H9 (cell line): ENCODE measurements at regions not wholly inside any gene's neighbourhood (a gene's known extent, or its start where the extent isn't known, plus 50 kb on each side); places are given as distances from the start of the nearest gene placed in this dataset.

Source experiments
- DNase-seq: peaks from one replicate; pipeline ENCODE4 v3.0.0-alpha.2; 2017
- H2AFZ ChIP-seq: one replicate; pipeline ENCODE4 v1.6.1; 2013; ENCODE audit warnings: mild to moderate bottlenecking, low read length, control low read depth, moderate library complexity
- H2AK5ac ChIP-seq: 2 replicates; pipeline ENCODE4 v1.6.1; 2013; ENCODE audit warnings: low read length, control low read depth, mixed read lengths; ENCODE audit not compliant: insufficient read length
- H2BK120ac ChIP-seq: one replicate; pipeline ENCODE4 v1.6.1; 2013; ENCODE audit warnings: low read depth, mild to moderate bottlenecking, low read length, control low read depth, inconsistent platforms; ENCODE audit not compliant: poor library complexity, severe bottlenecking
- H2BK12ac ChIP-seq: 2 replicates; pipeline ENCODE4 v1.6.1; 2013; ENCODE audit warnings: low read length, control low read depth, mixed read lengths, low read depth; ENCODE audit not compliant: insufficient read length
- H2BK15ac ChIP-seq: 2 replicates; pipeline ENCODE4 v1.6.1; 2013; ENCODE audit warnings: low read depth, low read length, control low read depth
- H2BK20ac ChIP-seq: one replicate; pipeline ENCODE4 v1.6.1; 2013; ENCODE audit warnings: low read depth, mild to moderate bottlenecking, low read length, control low read depth, inconsistent platforms; ENCODE audit not compliant: poor library complexity, severe bottlenecking
- H2BK5ac ChIP-seq: 2 replicates; pipeline ENCODE4 v1.6.1; 2013; ENCODE audit warnings: low read length, control low read depth, mixed read lengths; ENCODE audit not compliant: insufficient read length
- H3K14ac ChIP-seq: 2 replicates; pipeline ENCODE4 v1.6.1; 2013; ENCODE audit warnings: low read length, control low read depth; ENCODE audit not compliant: insufficient read depth
- H3K18ac ChIP-seq: 2 replicates; pipeline ENCODE4 v1.6.1; 2013; ENCODE audit warnings: low read depth, mild to moderate bottlenecking, mixed read lengths, low read length, control low read depth; ENCODE audit not compliant: insufficient read length
- H3K23ac ChIP-seq: 2 replicates; pipeline ENCODE4 v1.6.1; 2013; ENCODE audit warnings: low read length, control low read depth, mixed read lengths, low read depth; ENCODE audit not compliant: insufficient read length
- H3K23me2 ChIP-seq: 2 replicates; pipeline ENCODE4 v1.6.1; 2013; ENCODE audit warnings: low read depth, mild to moderate bottlenecking, mixed read lengths, low read length, control low read depth; ENCODE audit not compliant: insufficient read length, poor library complexity, severe bottlenecking
- H3K27ac ChIP-seq: 2 replicates; pipeline ENCODE4 v1.5.1; 2013; ENCODE audit warnings: low read length, control low read depth, mixed read lengths, low read depth; ENCODE audit not compliant: insufficient read length
- H3K27me3 ChIP-seq: 2 replicates; pipeline ENCODE4 v1.6.1; 2013; ENCODE audit warnings: low read length, control low read depth, inconsistent platforms; ENCODE audit not compliant: insufficient read depth
- H3K4ac ChIP-seq: 2 replicates; pipeline ENCODE4 v1.6.1; 2013; ENCODE audit warnings: low read depth, mild to moderate bottlenecking, control low read depth, inconsistent platforms, low read length, moderate library complexity
- H3K4me1 ChIP-seq: 2 replicates; pipeline ENCODE4 v1.6.1; 2013; ENCODE audit warnings: low read length, control low read depth, inconsistent platforms; ENCODE audit not compliant: insufficient read depth
- H3K4me2 ChIP-seq: 2 replicates; pipeline ENCODE4 v1.6.1; 2013; ENCODE audit warnings: low read length, control low read depth, mixed read lengths; ENCODE audit not compliant: insufficient read length, insufficient read depth
- H3K56ac ChIP-seq: 2 replicates; pipeline ENCODE4 v1.6.1; 2013; ENCODE audit warnings: low read depth, mild to moderate bottlenecking, mixed read lengths, low read length, control low read depth; ENCODE audit not compliant: insufficient read length
- H3K79me1 ChIP-seq: 2 replicates; pipeline ENCODE4 v1.6.1; 2013; ENCODE audit warnings: low read depth, mild to moderate bottlenecking, moderate library complexity, low read length, control low read depth, inconsistent platforms; ENCODE audit not compliant: insufficient read depth, poor library complexity, severe bottlenecking
- H3K79me2 ChIP-seq: 2 replicates; pipeline ENCODE4 v1.6.1; 2013; ENCODE audit warnings: low read length, control low read depth, inconsistent platforms; ENCODE audit not compliant: insufficient read depth
- H3K9ac ChIP-seq: 2 replicates; pipeline ENCODE4 v1.6.1; 2013; ENCODE audit warnings: low read length, control low read depth, mixed read lengths; ENCODE audit not compliant: insufficient read length; ENCODE audit errors: extremely low read depth
- H3K9me3 ChIP-seq: one replicate; pipeline ENCODE4 v1.6.1; 2013; ENCODE audit warnings: low read depth, low read length, inconsistent platforms; ENCODE audit not compliant: control insufficient read depth
- H3T11ph ChIP-seq: one replicate; pipeline ENCODE4 v1.6.1; 2013; ENCODE audit warnings: mild to moderate bottlenecking, low read length, control low read depth, inconsistent platforms
- H4K20me1 ChIP-seq: one replicate; pipeline ENCODE4 v1.6.1; 2013; ENCODE audit not compliant: control insufficient read depth, insufficient read length, insufficient read depth
- H4K5ac ChIP-seq: 2 replicates; pipeline ENCODE4 v1.6.1; 2013; ENCODE audit warnings: low read depth, mild to moderate bottlenecking, mixed read lengths, low read length, control low read depth; ENCODE audit not compliant: insufficient read length
- H4K8ac ChIP-seq: replicated peaks from 2 replicates; pipeline ENCODE4 v1.6.1; 2013; ENCODE audit warnings: low read length, control low read depth, mixed read lengths, low read depth; ENCODE audit not compliant: insufficient read length
- H4K91ac ChIP-seq: 2 replicates; pipeline ENCODE4 v1.6.1; 2013; ENCODE audit warnings: low read depth, mild to moderate bottlenecking, moderate library complexity, mixed read lengths, low read length, control low read depth; ENCODE audit not compliant: insufficient read length
- H3K27ac Mint-ChIP-seq, 3 experiments: 2 replicates in 2 of 3; 3 replicates in 1 of 3; pipeline ENCODE4 v1.8.0; 2020 to 2021; ENCODE audit warnings: mixed read lengths in 3 of 3, mild to moderate bottlenecking in 1 of 3, moderate library complexity in 1 of 3
- H3K27me3 Mint-ChIP-seq: 2 replicates; pipeline ENCODE4 v1.8.0; 2021; ENCODE audit warnings: low read depth, mild to moderate bottlenecking, moderate library complexity, mixed read lengths
- H3K36me3 Mint-ChIP-seq, 3 experiments: 2 replicates in 2 of 3; 3 replicates in 1 of 3; pipeline ENCODE4 v1.8.0; 2020 to 2021; ENCODE audit warnings: low read depth in 3 of 3, mixed read lengths in 3 of 3; ENCODE audit not compliant: insufficient read depth in 1 of 3
- H3K4me1 Mint-ChIP-seq, 2 experiments: 2 replicates each; pipeline ENCODE4 v1.8.0; 2020; ENCODE audit warnings: mixed read lengths in 2 of 2
- H3K4me3 Mint-ChIP-seq, 2 experiments: 2 replicates in 1 of 2; 3 replicates in 1 of 2; pipeline ENCODE4 v1.8.0; 2020 to 2021; ENCODE audit warnings: mild to moderate bottlenecking in 2 of 2, mixed read lengths in 2 of 2, moderate library complexity in 1 of 2
- H3K9me3 Mint-ChIP-seq, 2 experiments: 2 replicates in 1 of 2; 3 replicates in 1 of 2; pipeline ENCODE4 v1.8.0; 2020; ENCODE audit warnings: mild to moderate bottlenecking in 2 of 2, mixed read lengths in 2 of 2, moderate library complexity in 1 of 2
- TF ChIP-seq, protein P1 (sequence below): fragments of 200-600 bp; sonication (generic); conservative IDR thresholded peaks from 3 replicates; pipeline ENCODE4 v1.8.0; 2021; ENCODE audit warnings: antibody characterized with exemption, mild to moderate bottlenecking

DNA sequence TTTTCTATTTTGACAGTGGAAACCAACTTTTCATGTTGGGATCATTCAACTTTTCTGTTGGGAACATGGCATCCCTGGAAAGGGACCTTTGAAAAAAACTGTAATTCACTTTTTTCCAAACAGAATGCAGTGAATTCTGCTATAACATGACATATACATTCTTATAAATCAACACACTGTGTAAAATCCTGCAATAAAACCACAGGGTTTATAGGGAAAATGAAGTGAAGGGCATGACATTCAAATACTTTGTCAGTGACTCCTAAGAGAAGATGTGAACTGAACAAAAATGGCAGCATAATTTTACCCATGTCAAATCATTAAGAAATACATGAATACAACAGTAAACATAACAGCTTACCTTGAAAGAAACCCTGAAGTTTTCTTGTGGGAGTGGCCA is 264.5 kb upstream of the ANKRD50 start:
- H4K5ac ChIP-seq, result no peak overlapping the region
- no peak overlapping the region for H2BK5ac ChIP-seq
- no peaks in the 10 kb centered on the region for H3K4me1 ChIP-seq
- no peak overlapping the region for H4K8ac ChIP-seq
- no peaks in the 10 kb centered on the region for H4K20me1 ChIP-seq
- H2BK120ac ChIP-seq, result no peak overlapping the region
- no peaks in the 10 kb centered on the region for H3K79me2 ChIP-seq
- no peak overlapping the region for H3K56ac ChIP-seq
- H3K27ac ChIP-seq, result no peak overlapping the region
- no peak overlapping the region for H3K14ac ChIP-seq
- no peak overlapping the region for H3K9ac ChIP-seq
- no peak overlapping the region for H3K27ac Mint-ChIP-seq
- no peak overlapping the region for H3K4me3 Mint-ChIP-seq
- no peak overlapping the region for H3T11ph ChIP-seq
- DNase-seq, result no peak
- H3K79me1 ChIP-seq, result no peaks in the 10 kb centered on the region
- H3K18ac ChIP-seq, result no peak overlapping the region
- no peak overlapping the region for H3K4ac ChIP-seq
- H3K27me3 ChIP-seq, result no peaks in the 10 kb centered on the region
- no peak overlapping the region for H2AFZ ChIP-seq
- no peak overlapping the region for H2AK5ac ChIP-seq
- no peak overlapping the region for H3K23ac ChIP-seq
- H2BK15ac ChIP-seq, result no peak overlapping the region
- H2BK20ac ChIP-seq, result no peak overlapping the region
- H3K9me3 Mint-ChIP-seq, result no peaks in the 10 kb centered on the region
- H3K9me3 ChIP-seq, result no peaks in the 10 kb centered on the region
- no peak overlapping the region for H4K91ac ChIP-seq
- no peak overlapping the region for H3K4me2 ChIP-seq
- no peaks in the 10 kb centered on the region for H3K36me3 Mint-ChIP-seq
- peaks cover 4% of the 10 kb centered on the region in 2 experiments for H3K4me1 Mint-ChIP-seq
- H3K23me2 ChIP-seq, result no peaks in the 10 kb centered on the region
- no peaks in the 10 kb centered on the region for H3K27me3 Mint-ChIP-seq
- H2BK12ac ChIP-seq, result no peak overlapping the region
- TF ChIP-seq, protein P1, sequence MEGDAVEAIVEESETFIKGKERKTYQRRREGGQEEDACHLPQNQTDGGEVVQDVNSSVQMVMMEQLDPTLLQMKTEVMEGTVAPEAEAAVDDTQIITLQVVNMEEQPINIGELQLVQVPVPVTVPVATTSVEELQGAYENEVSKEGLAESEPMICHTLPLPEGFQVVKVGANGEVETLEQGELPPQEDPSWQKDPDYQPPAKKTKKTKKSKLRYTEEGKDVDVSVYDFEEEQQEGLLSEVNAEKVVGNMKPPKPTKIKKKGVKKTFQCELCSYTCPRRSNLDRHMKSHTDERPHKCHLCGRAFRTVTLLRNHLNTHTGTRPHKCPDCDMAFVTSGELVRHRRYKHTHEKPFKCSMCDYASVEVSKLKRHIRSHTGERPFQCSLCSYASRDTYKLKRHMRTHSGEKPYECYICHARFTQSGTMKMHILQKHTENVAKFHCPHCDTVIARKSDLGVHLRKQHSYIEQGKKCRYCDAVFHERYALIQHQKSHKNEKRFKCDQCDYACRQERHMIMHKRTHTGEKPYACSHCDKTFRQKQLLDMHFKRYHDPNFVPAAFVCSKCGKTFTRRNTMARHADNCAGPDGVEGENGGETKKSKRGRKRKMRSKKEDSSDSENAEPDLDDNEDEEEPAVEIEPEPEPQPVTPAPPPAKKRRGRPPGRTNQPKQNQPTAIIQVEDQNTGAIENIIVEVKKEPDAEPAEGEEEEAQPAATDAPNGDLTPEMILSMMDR, result no peak
